ENCODE measurements at regions not wholly inside any gene's neighbourhood (a gene's known extent, or its start where the extent isn't known, plus 50 kb on each side); places are given as distances from the start of the nearest gene placed in this dataset.

GRCh38 chr5:136525597-136525996, 160.3 kb upstream of the TRPC7 start:
- Histone ChIP-seq H3K4me1 (ENCODE audit: insufficient read depth) (no peaks in the 10 kb centered on the region), H3K27me3 (ENCODE audit: insufficient read depth) (no peaks in the 10 kb centered on the region), H3K36me3 (ENCODE audit: insufficient read depth) (no peaks in the 10 kb centered on the region), H2AFZ (no peak overlapping the region), H3K27ac (ENCODE audit: low read depth) (no peak overlapping the region), H4K20me1 (replicated peaks; ENCODE audit: insufficient read depth) (no peaks in the 10 kb centered on the region), H3K9me2 (ENCODE audit: insufficient read depth) (peaks cover 11% of the 10 kb centered on the region; the same call in 1 of the 2 replicates), H3K79me2 (replicated peaks; ENCODE audit: insufficient read depth) (no peaks in the 10 kb centered on the region), H3F3A (replicated peaks; ENCODE audit: low read depth) (no peaks in the 10 kb centered on the region), H3K4me3 (no peak overlapping the region), H3K4me2 (no peak overlapping the region)
- DNase-seq (ENCODE audit: low spot score) (no peak), ATAC-seq (no peak; the same call in 2 of the 3 replicates)
- H3K36me3 Mint-ChIP-seq (ENCODE audit: low read depth), result no peaks in the 10 kb centered on the region
- no peak overlapping the region for H3K4me3 Mint-ChIP-seq
- no peaks in the 10 kb centered on the region for H3K9me3 Mint-ChIP-seq
- peaks cover 25% of the 10 kb centered on the region for H3K4me1 Mint-ChIP-seq
- H3K27me3 Mint-ChIP-seq (ENCODE audit: insufficient read depth, low read depth, poor library complexity), result peaks cover 5% of the 10 kb centered on the region
- TF ChIP-seq STAT1 (IDR thresholded peaks at IDR 0.05; ENCODE audit: unreplicated experiment), result no peak
- no peak for TF ChIP-seq CREB1 (CRISPR knock-in tag; IDR thresholded peaks at IDR 0.05; ENCODE audit: low read depth)
- TF ChIP-seq ZNF114 (CRISPR knock-in tag; IDR thresholded peaks at IDR 0.05), result no peak
- no peak overlapping the region for H3K27ac Mint-ChIP-seq

GRCh38 chr5:136522217-136522956, 157.0 kb upstream of the TRPC7 start:
- H3K27me3 Mint-ChIP-seq (ENCODE audit: insufficient read depth, low read depth, poor library complexity), result peaks cover 7% of the 10 kb centered on the region
- no peak for DNase-seq (ENCODE audit: low spot score)
- Histone ChIP-seq H3K27ac (ENCODE audit: low read depth) (no peak overlapping the region), H3K4me3 (no peak overlapping the region), H3K9me2 (ENCODE audit: insufficient read depth) (peaks cover 19% of the 10 kb centered on the region), H3K79me2 (replicated peaks; ENCODE audit: insufficient read depth) (no peaks in the 10 kb centered on the region), H3F3A (replicated peaks; ENCODE audit: low read depth) (no peaks in the 10 kb centered on the region), H4K20me1 (replicated peaks; ENCODE audit: insufficient read depth) (no peaks in the 10 kb centered on the region), H2AFZ (no peak overlapping the region), H3K4me2 (no peak overlapping the region), H3K27me3 (ENCODE audit: insufficient read depth) (no peaks in the 10 kb centered on the region), H3K36me3 (ENCODE audit: insufficient read depth) (no peaks in the 10 kb centered on the region), H3K4me1 (ENCODE audit: insufficient read depth) (no peaks in the 10 kb centered on the region; the same call in 1 of the 2 replicates)
- no peaks in the 10 kb centered on the region for H3K9me3 Mint-ChIP-seq
- H3K36me3 Mint-ChIP-seq (ENCODE audit: low read depth), result peaks cover 6% of the 10 kb centered on the region; the same call in 1 of the 3 replicates
- H3K27ac Mint-ChIP-seq, result no peak overlapping the region
- H3K4me3 Mint-ChIP-seq, result no peak overlapping the region
- H3K4me1 Mint-ChIP-seq, result peaks cover 37% of the 10 kb centered on the region
- ATAC-seq, result no peak
- no peak for TF ChIP-seq REST (IDR thresholded peaks at IDR 0.05; ENCODE audit: unreplicated experiment)
- TF ChIP-seq NANOG (IDR thresholded peaks at IDR 0.05; ENCODE audit: borderline replicate concordance), result no peak
- TF ChIP-seq JUNB (IDR thresholded peaks at IDR 0.05; ENCODE audit: unreplicated experiment), result no peak
- TF ChIP-seq ZNF114 (CRISPR knock-in tag; IDR thresholded peaks at IDR 0.05), result no peak
- no peak for TF ChIP-seq EZH2phosphoT487 (IDR thresholded peaks at IDR 0.05; ENCODE audit: unreplicated experiment)
- no peak for TF ChIP-seq ETS1 (IDR thresholded peaks at IDR 0.05)
- no peak for TF ChIP-seq ZNF331 (CRISPR knock-in tag; IDR thresholded peaks at IDR 0.05; ENCODE audit: low read depth)
- no peak for TF ChIP-seq POLR2AphosphoS5 (IDR thresholded peaks at IDR 0.05; ENCODE audit: low read depth)
- TF ChIP-seq CTCF (conservative IDR thresholded peaks at IDR 0.05; ENCODE audit: low read depth in 2 of 2), result no peak
- no peak for TF ChIP-seq EZH2 (IDR thresholded peaks at IDR 0.05; ENCODE audit: low read depth, unreplicated experiment)
- TF ChIP-seq CREB1 (CRISPR knock-in tag; IDR thresholded peaks at IDR 0.05; ENCODE audit: low read depth), result no peak
- no peak for TF ChIP-seq STAT1 (IDR thresholded peaks at IDR 0.05; ENCODE audit: unreplicated experiment)

Data from GM23338 (cell line).